ENCODE measurements at regions not wholly inside any gene's neighbourhood (a gene's known extent, or its start where the extent isn't known, plus 50 kb on each side); places are given as distances from the start of the nearest gene placed in this dataset.

DNA sequence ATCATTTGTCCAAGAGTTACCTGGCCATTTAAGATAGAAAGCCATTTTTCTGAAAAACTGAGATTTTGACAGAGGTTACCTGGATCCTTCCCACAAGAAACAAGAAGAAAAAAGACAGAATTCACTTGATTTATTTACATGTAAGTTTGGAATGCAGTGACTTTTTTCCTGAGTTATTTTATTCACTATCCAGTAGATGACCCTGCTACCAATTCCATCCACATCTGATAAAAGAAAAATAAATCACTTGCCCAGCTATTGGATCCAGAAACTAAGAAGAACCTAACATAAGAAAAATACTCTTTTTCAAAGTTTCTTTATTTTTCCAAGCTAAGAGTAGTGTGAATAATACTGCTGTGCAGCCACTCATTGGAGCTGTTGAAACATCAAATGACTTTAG, 275.2 kb downstream of the CETN3 start:
- TF ChIP-seq, protein P1, sequence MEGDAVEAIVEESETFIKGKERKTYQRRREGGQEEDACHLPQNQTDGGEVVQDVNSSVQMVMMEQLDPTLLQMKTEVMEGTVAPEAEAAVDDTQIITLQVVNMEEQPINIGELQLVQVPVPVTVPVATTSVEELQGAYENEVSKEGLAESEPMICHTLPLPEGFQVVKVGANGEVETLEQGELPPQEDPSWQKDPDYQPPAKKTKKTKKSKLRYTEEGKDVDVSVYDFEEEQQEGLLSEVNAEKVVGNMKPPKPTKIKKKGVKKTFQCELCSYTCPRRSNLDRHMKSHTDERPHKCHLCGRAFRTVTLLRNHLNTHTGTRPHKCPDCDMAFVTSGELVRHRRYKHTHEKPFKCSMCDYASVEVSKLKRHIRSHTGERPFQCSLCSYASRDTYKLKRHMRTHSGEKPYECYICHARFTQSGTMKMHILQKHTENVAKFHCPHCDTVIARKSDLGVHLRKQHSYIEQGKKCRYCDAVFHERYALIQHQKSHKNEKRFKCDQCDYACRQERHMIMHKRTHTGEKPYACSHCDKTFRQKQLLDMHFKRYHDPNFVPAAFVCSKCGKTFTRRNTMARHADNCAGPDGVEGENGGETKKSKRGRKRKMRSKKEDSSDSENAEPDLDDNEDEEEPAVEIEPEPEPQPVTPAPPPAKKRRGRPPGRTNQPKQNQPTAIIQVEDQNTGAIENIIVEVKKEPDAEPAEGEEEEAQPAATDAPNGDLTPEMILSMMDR (IDR thresholded peaks at IDR 0.05): no peak
- TF ChIP-seq POLR2A (IDR thresholded peaks at IDR 0.05; ENCODE audit: low read depth) (no peak), POLR2AphosphoS5 (IDR thresholded peaks at IDR 0.05) (no peak)

Data from esophagus muscularis mucosa (tissue), 3 donors.